ENCODE measurements at regions not wholly inside any gene's neighbourhood (a gene's known extent, or its start where the extent isn't known, plus 50 kb on each side); places are given as distances from the start of the nearest gene placed in this dataset.

- no peaks in the 10 kb centered on the region for H3K9me3 ChIP-seq (ENCODE audit: insufficient read depth, low read depth, low read length)
- no peaks in the 10 kb centered on the region for H3K36me3 ChIP-seq (ENCODE audit: insufficient read depth, low read depth, low read length)
- H3K27ac ChIP-seq (ENCODE audit: low read length) = no peak overlapping the region
- no peaks in the 10 kb centered on the region for H3K4me1 ChIP-seq (ENCODE audit: insufficient read depth, low read length)
- H3K9ac ChIP-seq (ENCODE audit: low read depth, low read length) = no peak overlapping the region
- H3K27me3 ChIP-seq (ENCODE audit: insufficient read depth, low read length) = no peaks in the 10 kb centered on the region
- H3K4me3 ChIP-seq (ENCODE audit: low read length) = no peak overlapping the region
Observed at GRCh38 chr14:58731465-58732293, 93.9 kb downstream of the DACT1 start.

GRCh38 chr14:58732387-58732786, 94.6 kb downstream of the DACT1 start:
- H3K4me3 ChIP-seq (ENCODE audit: low read length) = no peak overlapping the region
- H3K27me3 ChIP-seq (ENCODE audit: insufficient read depth, low read length) = no peaks in the 10 kb centered on the region
- no peaks in the 10 kb centered on the region for H3K36me3 ChIP-seq (ENCODE audit: insufficient read depth, low read depth, low read length)
- H3K9ac ChIP-seq (ENCODE audit: low read depth, low read length) = no peak overlapping the region
- H3K27ac ChIP-seq (ENCODE audit: low read length) = no peak overlapping the region
- no peaks in the 10 kb centered on the region for H3K9me3 ChIP-seq (ENCODE audit: insufficient read depth, low read depth, low read length)
- no peaks in the 10 kb centered on the region for H3K4me1 ChIP-seq (ENCODE audit: insufficient read depth, low read length)

- Histone ChIP-seq H3K27me3 (ENCODE audit: insufficient read depth, low read length) (no peaks in the 10 kb centered on the region), H3K4me1 (ENCODE audit: insufficient read depth, low read length) (no peaks in the 10 kb centered on the region), H3K27ac (ENCODE audit: low read length) (no peak overlapping the region), H3K9ac (ENCODE audit: low read depth, low read length) (no peak overlapping the region), H3K36me3 (ENCODE audit: insufficient read depth, low read depth, low read length) (no peaks in the 10 kb centered on the region), H3K4me3 (ENCODE audit: low read length) (no peak overlapping the region), H3K9me3 (ENCODE audit: insufficient read depth, low read depth, low read length) (no peaks in the 10 kb centered on the region)
Observed at GRCh38 chr14:58733451-58734208, 95.9 kb downstream of the DACT1 start.

- Histone ChIP-seq H3K36me3 (ENCODE audit: insufficient read depth, low read depth, low read length) (no peaks in the 10 kb centered on the region), H3K9me3 (ENCODE audit: insufficient read depth, low read depth, low read length) (no peaks in the 10 kb centered on the region), H3K9ac (ENCODE audit: low read depth, low read length) (no peak overlapping the region), H3K27me3 (ENCODE audit: insufficient read depth, low read length) (no peaks in the 10 kb centered on the region), H3K27ac (ENCODE audit: low read length) (no peak overlapping the region), H3K4me1 (ENCODE audit: insufficient read depth, low read length) (0 out of 2 replicates have a peak, but pooled peaks cover 3% of the 10 kb centered on the region), H3K4me3 (ENCODE audit: low read length) (no peak overlapping the region)
Observed at GRCh38 chr14:58735596-58735995, 97.8 kb downstream of the DACT1 start.

- H3K4me1 ChIP-seq (ENCODE audit: insufficient read depth, low read length) = 0 out of 2 replicates have a peak, but pooled peaks cover 3% of the 10 kb centered on the region
- no peaks in the 10 kb centered on the region for H3K36me3 ChIP-seq (ENCODE audit: insufficient read depth, low read depth, low read length)
- no peak overlapping the region for H3K27ac ChIP-seq (ENCODE audit: low read length)
- H3K9me3 ChIP-seq (ENCODE audit: insufficient read depth, low read depth, low read length) = no peaks in the 10 kb centered on the region
- no peak overlapping the region for H3K4me3 ChIP-seq (ENCODE audit: low read length)
- no peaks in the 10 kb centered on the region for H3K27me3 ChIP-seq (ENCODE audit: insufficient read depth, low read length)
- no peak overlapping the region for H3K9ac ChIP-seq (ENCODE audit: low read depth, low read length)
Observed at GRCh38 chr14:58736606-58737005, 98.8 kb downstream of the DACT1 start.

- no peaks in the 10 kb centered on the region for H3K27me3 ChIP-seq (ENCODE audit: insufficient read depth, low read length)
- no peaks in the 10 kb centered on the region for H3K9me3 ChIP-seq (ENCODE audit: insufficient read depth, low read depth, low read length)
- H3K4me1 ChIP-seq (ENCODE audit: insufficient read depth, low read length) = 0 out of 2 replicates have a peak, but pooled peaks cover 3% of the 10 kb centered on the region
- no peak overlapping the region for H3K27ac ChIP-seq (ENCODE audit: low read length)
- no peak overlapping the region for H3K9ac ChIP-seq (ENCODE audit: low read depth, low read length)
- no peaks in the 10 kb centered on the region for H3K36me3 ChIP-seq (ENCODE audit: insufficient read depth, low read depth, low read length)
- no peak overlapping the region for H3K4me3 ChIP-seq (ENCODE audit: low read length)
Observed at GRCh38 chr14:58737511-58737910, 99.7 kb downstream of the DACT1 start.

GRCh38 chr14:58738189-58738836, 100.6 kb downstream of the DACT1 start:
- Histone ChIP-seq H3K4me3 (ENCODE audit: low read length) (no peak overlapping the region), H3K9ac (ENCODE audit: low read depth, low read length) (no peak overlapping the region), H3K27me3 (ENCODE audit: insufficient read depth, low read length) (no peaks in the 10 kb centered on the region), H3K4me1 (ENCODE audit: insufficient read depth, low read length) (0 out of 2 replicates have a peak, but pooled peaks cover 3% of the 10 kb centered on the region), H3K36me3 (ENCODE audit: insufficient read depth, low read depth, low read length) (no peaks in the 10 kb centered on the region), H3K27ac (ENCODE audit: low read length) (no peak overlapping the region), H3K9me3 (ENCODE audit: insufficient read depth, low read depth, low read length) (no peaks in the 10 kb centered on the region)

GRCh38 chr14:58738876-58739275, 101.1 kb downstream of the DACT1 start:
- Histone ChIP-seq H3K4me3 (ENCODE audit: low read length) (no peak overlapping the region), H3K4me1 (ENCODE audit: insufficient read depth, low read length) (0 out of 2 replicates have a peak, but pooled peaks cover 3% of the 10 kb centered on the region), H3K36me3 (ENCODE audit: insufficient read depth, low read depth, low read length) (no peaks in the 10 kb centered on the region), H3K9me3 (ENCODE audit: insufficient read depth, low read depth, low read length) (no peaks in the 10 kb centered on the region), H3K27ac (ENCODE audit: low read length) (no peak overlapping the region), H3K9ac (ENCODE audit: low read depth, low read length) (no peak overlapping the region), H3K27me3 (ENCODE audit: insufficient read depth, low read length) (no peaks in the 10 kb centered on the region)

GRCh38 chr14:58739674-58740073, 101.9 kb downstream of the DACT1 start:
- H3K4me3 ChIP-seq (ENCODE audit: low read length) = no peak overlapping the region
- H3K9ac ChIP-seq (ENCODE audit: low read depth, low read length) = no peak overlapping the region
- no peaks in the 10 kb centered on the region for H3K36me3 ChIP-seq (ENCODE audit: insufficient read depth, low read depth, low read length)
- H3K27me3 ChIP-seq (ENCODE audit: insufficient read depth, low read length) = no peaks in the 10 kb centered on the region
- 0 out of 2 replicates have a peak, but pooled peaks cover 3% of the 10 kb centered on the region for H3K4me1 ChIP-seq (ENCODE audit: insufficient read depth, low read length)
- H3K9me3 ChIP-seq (ENCODE audit: insufficient read depth, low read depth, low read length) = no peaks in the 10 kb centered on the region
- H3K27ac ChIP-seq (ENCODE audit: low read length) = no peak overlapping the region

GRCh38 chr14:58740379-58740935, 102.7 kb downstream of the DACT1 start:
- Histone ChIP-seq H3K9me3 (ENCODE audit: insufficient read depth, low read depth, low read length) (no peaks in the 10 kb centered on the region), H3K27ac (ENCODE audit: low read length) (no peak overlapping the region)

GRCh38 chr14:58744801-58745394, 107.1 kb downstream of the DACT1 start:
- Histone ChIP-seq H3K4me1 (ENCODE audit: insufficient read depth, low read length) (peaks cover 2% of the 10 kb centered on the region; the same call in 1 of the 2 replicates), H3K9ac (ENCODE audit: low read depth, low read length) (no peak overlapping the region), H3K4me3 (ENCODE audit: low read length) (no peak overlapping the region), H3K36me3 (ENCODE audit: insufficient read depth, low read depth, low read length) (no peaks in the 10 kb centered on the region), H3K27ac (ENCODE audit: low read length) (no peak overlapping the region), H3K27me3 (ENCODE audit: insufficient read depth, low read length) (no peaks in the 10 kb centered on the region), H3K9me3 (ENCODE audit: insufficient read depth, low read depth, low read length) (no peaks in the 10 kb centered on the region)

More at GRCh38 chr14:58740379-58740935, 102.7 kb downstream of the DACT1 start:
- Histone ChIP-seq H3K27me3 (ENCODE audit: insufficient read depth, low read length) (no peaks in the 10 kb centered on the region), H3K36me3 (ENCODE audit: insufficient read depth, low read depth, low read length) (no peaks in the 10 kb centered on the region), H3K4me1 (ENCODE audit: insufficient read depth, low read length) (peaks cover 5% of the 10 kb centered on the region; the same call in 1 of the 2 replicates), H3K4me3 (ENCODE audit: low read length) (no peak overlapping the region), H3K9ac (ENCODE audit: low read depth, low read length) (no peak overlapping the region)
